SK-N-MC (cell line): ENCODE measurements at regions not wholly inside any gene's neighbourhood (a gene's known extent, or its start where the extent isn't known, plus 50 kb on each side); places are given as distances from the start of the nearest gene placed in this dataset.

ENCODE experiments used
- EZH2 ChIP-seq: fragments of 200-600 bp; sonication (generic); IDR thresholded peaks from one replicate; pipeline ENCODE4 v1.6.1; 2017; ENCODE audit warnings: antibody characterized with exemption
- FOXP2 ChIP-seq: optimal IDR thresholded peaks from 2 replicates; pipeline ENCODE3; 2011; ENCODE audit warnings: mild to moderate bottlenecking, moderate library complexity; ENCODE audit not compliant: insufficient read depth; ENCODE audit errors: extremely low read length, control extremely low read depth
- POLR2AphosphoS5 ChIP-seq: IDR thresholded peaks from 2 replicates; pipeline ENCODE4 v1.6.1; 2012; ENCODE audit warnings: mild to moderate bottlenecking, low read depth, low read length, borderline replicate concordance

DNA sequence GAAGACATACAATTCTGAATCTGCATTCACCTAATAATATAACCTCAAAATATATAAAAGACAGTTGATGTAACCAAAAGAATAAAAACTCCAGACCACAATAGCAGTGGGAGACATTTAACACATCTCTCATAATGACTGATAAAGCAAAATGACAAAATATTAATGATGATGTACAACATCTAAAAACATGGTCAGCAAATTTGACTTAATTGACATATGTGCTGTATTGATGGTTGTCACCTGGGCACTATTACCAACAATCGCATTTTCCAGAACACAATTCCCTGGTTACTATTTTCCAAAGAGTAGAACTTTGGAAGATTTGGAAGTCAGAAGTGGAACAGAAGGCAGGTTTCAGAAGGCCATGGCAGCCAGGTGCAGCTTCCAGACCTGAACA lies 899.5 kb upstream of the CELF2 start:
- TF ChIP-seq POLR2AphosphoS5 (no peak), EZH2 (no peak), FOXP2 (no peak)
